ENCODE measurements at regions not wholly inside any gene's neighbourhood (a gene's known extent, or its start where the extent isn't known, plus 50 kb on each side); places are given as distances from the start of the nearest gene placed in this dataset.

DNA sequence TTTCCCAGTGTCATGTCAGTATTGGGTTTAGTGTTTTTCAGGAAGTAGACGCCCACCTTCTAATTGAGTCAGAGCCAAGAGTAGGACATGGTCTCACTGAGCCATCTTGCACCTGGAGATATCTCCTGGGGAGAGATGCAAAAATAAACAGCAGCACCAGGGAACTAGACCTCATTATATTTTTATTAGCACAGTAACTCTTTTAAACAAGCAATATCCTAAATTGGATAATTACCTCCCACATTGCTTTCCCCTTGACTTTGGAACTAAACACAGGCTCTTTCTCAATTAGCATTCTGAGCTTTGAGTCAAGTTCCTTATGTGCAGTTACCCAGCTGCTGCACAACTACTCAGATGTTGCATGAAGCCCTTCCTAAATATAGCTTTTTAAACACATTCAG lies 175.4 kb downstream of the IBTK start:
- H3T11ph ChIP-seq (ENCODE audit: low read length) = no peak overlapping the region
- no peaks in the 10 kb centered on the region for H3K36me3 Mint-ChIP-seq (ENCODE audit: insufficient read depth in 1 of 3, low read depth in 3 of 3)
- no peaks in the 10 kb centered on the region for H4K20me1 ChIP-seq (ENCODE audit: control insufficient read depth, insufficient read depth, insufficient read length)
- H3K14ac ChIP-seq (ENCODE audit: insufficient read depth, low read length) = no peak overlapping the region
- H4K8ac ChIP-seq (replicated peaks; ENCODE audit: insufficient read length, low read depth, low read length) = no peak overlapping the region
- H3K56ac ChIP-seq (ENCODE audit: insufficient read length, low read depth, low read length) = no peak overlapping the region
- H3K4me1 Mint-ChIP-seq = peaks cover 7 to 11% of the 10 kb centered on the region in 2 experiments
- no peak overlapping the region for H3K23ac ChIP-seq (ENCODE audit: insufficient read length, low read depth, low read length)
- H3K9me3 Mint-ChIP-seq = no peaks in the 10 kb centered on the region; a peak in 1 of 5 replicates
- H3K4me3 Mint-ChIP-seq = no peak overlapping the region
- H3K4ac ChIP-seq (ENCODE audit: low read depth, low read length) = no peak overlapping the region
- H2AK5ac ChIP-seq (ENCODE audit: insufficient read length, low read length) = no peak overlapping the region
- no peak overlapping the region for H2BK5ac ChIP-seq (ENCODE audit: insufficient read length, low read length)
- no peaks in the 10 kb centered on the region for H3K9me3 ChIP-seq (ENCODE audit: control insufficient read depth, low read depth, low read length)
- no peak for DNase-seq
- H3K4me2 ChIP-seq (ENCODE audit: insufficient read depth, insufficient read length, low read length) = no peak overlapping the region
- H3K79me2 ChIP-seq (ENCODE audit: insufficient read depth, low read length) = no peaks in the 10 kb centered on the region
- H3K27me3 ChIP-seq (ENCODE audit: insufficient read depth, low read length) = no peaks in the 10 kb centered on the region
- no peak overlapping the region for H2BK15ac ChIP-seq (ENCODE audit: low read depth, low read length)
- no peak overlapping the region for H2BK12ac ChIP-seq (ENCODE audit: insufficient read length, low read depth, low read length)
- no peak overlapping the region for H3K18ac ChIP-seq (ENCODE audit: insufficient read length, low read depth, low read length)
- no peak overlapping the region for H3K9ac ChIP-seq (ENCODE audit: extremely low read depth, insufficient read length, low read length)
- H3K27ac Mint-ChIP-seq = no peak overlapping the region
- peaks cover 3% of the 10 kb centered on the region for H3K4me1 ChIP-seq (ENCODE audit: insufficient read depth, low read length)
- no peaks in the 10 kb centered on the region for H3K27me3 Mint-ChIP-seq (ENCODE audit: low read depth)
- no peaks in the 10 kb centered on the region for H3K79me1 ChIP-seq (ENCODE audit: insufficient read depth, low read depth, low read length, poor library complexity, severe bottlenecking)
- no peak overlapping the region for H3K27ac ChIP-seq (ENCODE audit: insufficient read length, low read depth, low read length)
- no CpG with 5 or more reads among the region's 1 CpG for WGBS (ENCODE audit: extremely low coverage, insufficient read length, low lambda C conversion rate)
- H4K91ac ChIP-seq (ENCODE audit: insufficient read length, low read depth, low read length) = no peak overlapping the region
- no peaks in the 10 kb centered on the region for H3K23me2 ChIP-seq (ENCODE audit: insufficient read length, low read depth, low read length, poor library complexity, severe bottlenecking)
- H2BK120ac ChIP-seq (ENCODE audit: low read depth, low read length, poor library complexity, severe bottlenecking) = no peak overlapping the region
- no peak overlapping the region for H4K5ac ChIP-seq (ENCODE audit: insufficient read length, low read depth, low read length)
- no peak overlapping the region for H2AFZ ChIP-seq (ENCODE audit: low read length)
- no peak overlapping the region for H2BK20ac ChIP-seq (ENCODE audit: low read depth, low read length, poor library complexity, severe bottlenecking)
- TF ChIP-seq, protein P1, sequence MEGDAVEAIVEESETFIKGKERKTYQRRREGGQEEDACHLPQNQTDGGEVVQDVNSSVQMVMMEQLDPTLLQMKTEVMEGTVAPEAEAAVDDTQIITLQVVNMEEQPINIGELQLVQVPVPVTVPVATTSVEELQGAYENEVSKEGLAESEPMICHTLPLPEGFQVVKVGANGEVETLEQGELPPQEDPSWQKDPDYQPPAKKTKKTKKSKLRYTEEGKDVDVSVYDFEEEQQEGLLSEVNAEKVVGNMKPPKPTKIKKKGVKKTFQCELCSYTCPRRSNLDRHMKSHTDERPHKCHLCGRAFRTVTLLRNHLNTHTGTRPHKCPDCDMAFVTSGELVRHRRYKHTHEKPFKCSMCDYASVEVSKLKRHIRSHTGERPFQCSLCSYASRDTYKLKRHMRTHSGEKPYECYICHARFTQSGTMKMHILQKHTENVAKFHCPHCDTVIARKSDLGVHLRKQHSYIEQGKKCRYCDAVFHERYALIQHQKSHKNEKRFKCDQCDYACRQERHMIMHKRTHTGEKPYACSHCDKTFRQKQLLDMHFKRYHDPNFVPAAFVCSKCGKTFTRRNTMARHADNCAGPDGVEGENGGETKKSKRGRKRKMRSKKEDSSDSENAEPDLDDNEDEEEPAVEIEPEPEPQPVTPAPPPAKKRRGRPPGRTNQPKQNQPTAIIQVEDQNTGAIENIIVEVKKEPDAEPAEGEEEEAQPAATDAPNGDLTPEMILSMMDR (conservative IDR thresholded peaks at IDR 0.05) = no peak

All from H9 (cell line).